HPDE6-E6E7 (cell line): ENCODE measurements at regions not wholly inside any gene's neighbourhood (a gene's known extent, or its start where the extent isn't known, plus 50 kb on each side); places are given as distances from the start of the nearest gene placed in this dataset.

Experiments
- DNase-seq: peaks from one replicate; pipeline ENCODE4 v3.0.0; 2011; ENCODE audit warnings: missing footprints; ENCODE audit errors: extremely low spot score

DNA sequence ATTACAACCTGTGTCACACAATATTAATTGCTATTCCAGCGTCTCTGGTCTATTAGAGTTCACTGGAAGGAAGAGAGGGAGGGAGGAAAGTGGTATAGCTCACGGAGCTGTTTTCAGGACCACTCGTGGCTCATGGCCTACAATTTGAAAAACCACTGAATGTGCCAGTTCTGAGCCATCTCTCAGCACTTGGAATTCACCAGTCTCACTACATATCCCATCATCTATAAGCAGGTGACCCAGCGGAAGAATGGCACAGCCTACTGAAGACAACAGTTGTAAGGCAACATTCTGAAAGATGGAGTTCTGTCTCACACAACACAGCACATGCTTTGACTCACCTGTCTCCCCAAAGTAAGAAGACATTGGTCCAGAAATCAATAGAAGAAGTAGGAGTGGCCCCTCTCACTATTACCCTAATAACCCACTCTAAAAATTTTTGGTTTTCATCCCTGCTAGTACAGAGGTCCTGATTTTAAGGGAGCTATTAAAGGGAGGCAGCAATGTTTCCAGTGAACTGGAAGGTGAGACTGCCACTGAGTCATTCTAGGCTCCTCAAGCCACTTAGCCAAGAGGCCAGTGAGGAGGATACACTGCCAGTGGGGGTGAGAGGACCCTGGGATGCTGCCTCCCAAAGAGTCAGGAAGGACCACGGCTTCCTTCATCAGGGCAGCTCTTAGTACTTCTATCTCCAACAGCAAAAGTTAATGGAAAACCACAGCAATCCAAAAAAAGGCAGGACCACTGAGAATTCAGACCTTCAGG lies 50.0 kb upstream of the DOCK9 start:
- DNase-seq, result no peak

DNA sequence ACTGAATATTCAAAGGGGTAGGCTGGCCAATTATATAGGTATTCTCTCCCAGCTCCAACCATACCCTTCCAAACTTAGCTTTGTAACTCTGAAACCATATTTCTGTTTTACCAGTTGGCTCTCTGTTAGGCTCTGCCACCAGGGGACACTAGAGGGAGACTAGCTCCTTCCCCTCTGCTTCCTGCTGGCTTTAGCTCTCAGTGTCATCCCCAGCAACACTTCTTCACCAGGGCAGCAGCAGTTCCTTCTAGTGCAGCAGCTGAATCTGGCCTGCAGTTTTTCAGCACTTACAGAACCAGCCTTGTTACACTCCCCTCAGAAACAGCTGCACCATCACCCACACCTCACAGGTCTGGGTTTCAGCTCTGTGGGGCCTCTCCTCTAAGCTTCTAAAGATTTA lies 51.0 kb upstream of the DOCK9 start:
- DNase-seq, result no peak

- DNase-seq, result no peak
Observed at GRCh38 chr13:99029576-99029975, 51.7 kb upstream of the DOCK9 start.

GRCh38 chr13:99030326-99030725 lies 52.5 kb upstream of the DOCK9 start:
- DNase-seq, result no peak

- DNase-seq, result peak; percentile 29
Observed at GRCh38 chr13:99031832-99032231, 54.0 kb upstream of the DOCK9 start.

GRCh38 chr13:99033814-99034213 lies 56.0 kb upstream of the DOCK9 start:
- no peak for DNase-seq

GRCh38 chr13:99034333-99035085 lies 56.6 kb upstream of the DOCK9 start:
- no peak for DNase-seq

GRCh38 chr13:99035715-99036114 lies 57.9 kb upstream of the DOCK9 start:
- DNase-seq, result no peak

DNA sequence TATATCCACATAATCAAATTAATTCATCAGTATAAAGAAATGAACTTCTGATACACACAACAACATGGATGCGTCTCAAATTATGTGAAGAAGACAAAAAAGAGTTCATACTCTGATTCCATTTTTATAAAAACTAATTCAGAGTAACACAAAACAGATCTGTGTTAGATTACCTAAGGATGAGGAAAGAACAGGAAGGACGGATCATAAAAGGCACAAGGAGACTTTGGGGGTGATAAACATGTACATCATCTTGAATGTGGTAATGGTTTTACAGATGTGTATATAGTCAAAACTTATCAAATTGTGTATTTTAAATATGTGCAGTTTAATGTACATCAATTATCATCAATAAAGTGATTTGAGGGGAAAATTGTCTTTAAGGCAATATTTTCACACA lies 59.9 kb upstream of the DOCK9 start:
- no peak for DNase-seq

GRCh38 chr13:99039718-99040280 lies 61.9 kb upstream of the DOCK9 start:
- DNase-seq, result no peak

GRCh38 chr13:99040536-99041131 lies 62.8 kb upstream of the DOCK9 start:
- no peak for DNase-seq

DNA sequence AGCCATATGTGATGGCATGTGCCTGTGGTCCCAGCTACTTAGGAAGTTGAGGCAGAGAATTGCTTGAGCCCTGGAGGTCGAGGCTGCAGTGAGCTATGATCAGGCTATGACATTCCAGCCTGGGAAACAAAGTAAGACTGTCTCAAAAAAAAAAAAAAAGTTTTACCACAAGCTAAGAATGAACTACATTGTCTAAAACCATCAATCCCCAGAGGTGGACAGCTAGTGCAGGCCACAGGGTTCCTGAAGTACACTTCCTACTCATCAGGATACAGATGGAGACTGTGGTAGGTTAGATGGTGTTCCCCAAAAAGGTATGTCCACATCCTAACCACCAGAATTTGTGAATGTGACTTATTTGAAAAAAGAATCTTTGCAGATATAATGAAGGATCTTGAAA lies 63.5 kb upstream of the DOCK9 start:
- DNase-seq, result no peak

GRCh38 chr13:99041788-99042187 lies 63.9 kb upstream of the DOCK9 start:
- no peak for DNase-seq

- no peak for DNase-seq
Observed at GRCh38 chr13:99042521-99043250, 64.8 kb upstream of the DOCK9 start.

DNA sequence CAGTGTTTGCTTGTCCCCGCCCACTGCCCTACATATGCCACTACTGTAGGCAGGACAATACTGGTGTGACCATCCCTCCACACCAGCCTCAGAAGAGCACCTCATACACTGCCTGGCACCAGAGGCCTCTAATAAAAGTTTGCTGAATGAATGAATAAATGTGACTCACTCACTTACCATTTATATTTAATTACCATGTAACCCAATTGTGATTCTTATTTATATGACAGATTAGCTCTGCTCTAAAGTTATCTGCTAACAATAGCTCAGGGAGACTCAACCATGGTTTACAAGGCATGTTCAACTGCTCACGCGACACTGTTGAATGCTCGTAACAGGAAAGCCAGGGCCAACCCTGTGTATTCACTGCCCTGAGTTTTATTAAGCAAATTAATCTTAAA lies 66.0 kb upstream of the DOCK9 start:
- no peak for DNase-seq

DNA sequence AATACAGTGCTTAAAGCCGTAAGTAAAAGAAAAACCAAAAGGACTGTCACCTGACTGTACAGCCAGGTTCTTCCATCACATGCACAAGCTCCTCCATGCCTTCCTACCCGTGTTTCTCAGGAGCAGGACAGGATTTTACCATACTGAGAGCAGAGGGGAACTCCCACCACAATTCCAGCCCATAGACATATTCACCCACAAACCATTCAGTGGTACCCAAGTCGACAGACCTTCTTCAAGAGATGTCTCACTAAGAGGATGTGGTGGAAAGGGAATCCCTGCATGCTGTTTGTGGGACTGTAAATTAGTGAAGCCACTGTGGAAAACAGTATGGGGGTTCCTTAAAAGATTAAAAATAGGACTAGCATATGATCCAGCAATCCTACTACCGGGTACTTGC lies 66.9 kb upstream of the DOCK9 start:
- DNase-seq, result no peak

DNA sequence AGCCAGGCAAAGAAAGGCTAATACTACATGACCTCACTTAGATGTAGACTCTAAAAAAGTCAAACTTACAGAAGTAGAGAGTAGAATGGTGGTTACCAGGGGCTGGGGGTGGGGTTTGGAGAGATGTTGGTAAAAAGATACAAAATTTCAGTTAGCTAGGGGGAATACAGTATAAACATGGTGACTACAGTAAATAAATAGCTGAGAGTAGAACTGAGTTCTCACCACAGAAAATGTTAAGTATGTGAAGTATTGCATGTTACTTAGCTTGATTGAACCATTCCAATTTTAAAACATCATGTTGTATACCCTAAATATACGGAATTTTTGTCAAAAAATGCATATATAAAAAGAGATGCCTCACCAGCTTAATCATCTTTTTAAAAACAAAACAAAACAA lies 67.5 kb upstream of the DOCK9 start:
- DNase-seq, result no peak

DNA sequence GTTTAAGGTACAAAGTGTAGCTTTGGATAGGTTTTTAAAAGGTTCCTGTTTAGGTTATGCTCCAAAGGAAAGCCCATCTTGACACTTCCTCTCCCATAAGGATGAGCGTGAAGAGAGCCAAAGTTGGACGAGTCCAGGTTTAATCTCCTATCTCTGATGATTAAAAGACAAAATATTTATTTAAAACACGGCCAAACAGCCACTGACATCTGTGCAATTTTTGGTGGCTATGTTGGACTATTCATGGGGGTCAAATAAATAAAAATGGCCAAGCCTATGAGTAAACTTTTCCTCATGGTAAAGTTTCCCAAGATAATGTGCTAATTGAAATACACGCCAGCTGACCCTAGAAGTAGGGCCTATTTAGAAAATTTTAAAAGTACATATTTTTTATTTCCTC lies 69.0 kb upstream of the DOCK9 start:
- DNase-seq, result no peak

DNA sequence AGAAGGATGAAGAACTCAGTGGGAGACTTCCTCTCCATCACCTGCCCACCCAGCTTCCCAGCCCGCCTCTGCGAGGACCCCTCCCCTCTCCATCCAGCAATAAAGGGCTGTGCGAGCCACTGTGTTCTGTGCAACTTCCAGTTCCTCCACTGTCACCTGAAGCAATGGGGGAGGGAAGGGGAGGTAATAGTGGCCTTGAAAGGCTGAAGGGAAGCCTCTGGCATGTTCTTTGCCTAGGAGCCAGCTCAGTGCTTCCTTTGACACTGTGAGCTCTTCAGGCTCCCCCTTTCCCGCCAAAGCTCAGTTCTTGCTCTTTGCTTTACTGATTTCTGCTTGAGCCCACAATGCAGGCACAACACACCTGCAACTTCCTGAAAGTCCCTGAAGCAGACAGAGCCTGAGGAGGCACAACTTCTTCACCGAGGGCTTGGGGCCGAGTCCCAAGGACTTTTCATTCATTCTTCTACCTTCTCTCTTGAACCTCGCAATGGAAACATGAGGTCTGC lies 73.2 kb upstream of the DOCK9 start:
- DNase-seq, result no peak

DNA sequence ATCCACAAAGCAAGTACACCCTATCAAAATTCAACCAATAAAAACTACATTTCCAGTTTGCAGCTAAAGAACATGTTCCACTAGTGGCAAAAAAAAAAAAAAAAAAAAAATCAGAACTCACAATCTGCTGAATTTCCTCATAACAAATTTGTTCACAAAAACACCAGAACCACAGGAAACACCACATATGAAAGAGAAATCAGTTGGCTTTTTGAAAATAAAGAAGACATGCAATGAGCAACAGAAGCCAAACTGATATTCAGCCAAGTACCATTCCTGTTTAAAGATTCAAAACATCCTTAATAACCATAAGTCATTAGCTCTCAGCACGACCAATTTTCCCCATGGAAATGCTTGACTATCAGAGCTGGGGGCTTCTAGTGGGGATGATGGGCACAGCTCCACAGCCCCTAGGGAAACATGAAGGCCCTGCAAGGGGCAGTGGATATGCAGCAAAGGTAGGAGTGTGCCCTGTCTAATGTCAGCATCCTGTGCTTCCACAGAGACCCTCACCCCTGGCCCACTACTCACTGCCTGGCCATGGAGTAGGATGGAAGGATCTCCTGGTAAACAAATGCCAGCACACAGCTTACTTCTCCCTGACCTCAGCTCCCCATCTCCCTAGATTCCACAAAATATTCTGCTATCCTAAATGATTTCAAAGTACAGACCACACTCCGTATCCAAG lies 74.0 kb upstream of the DOCK9 start:
- no peak for DNase-seq

DNA sequence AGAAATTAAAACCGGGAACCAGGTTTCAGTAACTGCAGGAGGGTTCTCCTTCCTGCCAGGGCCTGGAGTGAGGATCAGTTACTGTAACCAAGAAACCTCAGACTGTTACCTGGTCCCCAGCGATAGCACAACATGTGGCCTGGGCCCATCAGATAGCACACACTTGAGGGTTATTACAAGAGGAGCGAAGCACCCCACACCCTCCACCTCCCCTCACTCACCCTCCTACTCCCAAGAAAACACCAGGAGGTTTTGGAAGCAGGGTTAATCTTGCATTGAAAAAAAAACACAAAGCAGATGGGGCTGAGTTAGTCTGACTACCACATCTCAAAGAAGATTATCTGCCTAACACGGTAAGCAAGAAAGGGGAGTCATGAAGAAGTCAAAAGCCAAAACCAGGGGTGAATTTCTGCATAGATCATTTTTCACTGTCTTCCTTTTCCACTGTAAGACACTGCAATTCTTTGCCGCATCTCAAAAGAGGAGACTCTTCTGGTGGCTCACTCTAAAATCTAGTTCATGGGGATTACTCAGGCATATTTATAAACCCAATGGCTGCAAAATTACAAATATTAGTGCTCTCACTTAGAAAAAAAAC lies 75.9 kb upstream of the DOCK9 start:
- no peak for DNase-seq
